ENCODE measurements at regions not wholly inside any gene's neighbourhood (a gene's known extent, or its start where the extent isn't known, plus 50 kb on each side); places are given as distances from the start of the nearest gene placed in this dataset.
A peak's percentile ranks its signal among the peaks of the same experiment; 100 is the strongest.
"Not testable (repeated sequence)": the region's sequence is repeated elsewhere in the genome, so short reads cannot be mapped to it uniquely, and the experiment has no call there.

DNA sequence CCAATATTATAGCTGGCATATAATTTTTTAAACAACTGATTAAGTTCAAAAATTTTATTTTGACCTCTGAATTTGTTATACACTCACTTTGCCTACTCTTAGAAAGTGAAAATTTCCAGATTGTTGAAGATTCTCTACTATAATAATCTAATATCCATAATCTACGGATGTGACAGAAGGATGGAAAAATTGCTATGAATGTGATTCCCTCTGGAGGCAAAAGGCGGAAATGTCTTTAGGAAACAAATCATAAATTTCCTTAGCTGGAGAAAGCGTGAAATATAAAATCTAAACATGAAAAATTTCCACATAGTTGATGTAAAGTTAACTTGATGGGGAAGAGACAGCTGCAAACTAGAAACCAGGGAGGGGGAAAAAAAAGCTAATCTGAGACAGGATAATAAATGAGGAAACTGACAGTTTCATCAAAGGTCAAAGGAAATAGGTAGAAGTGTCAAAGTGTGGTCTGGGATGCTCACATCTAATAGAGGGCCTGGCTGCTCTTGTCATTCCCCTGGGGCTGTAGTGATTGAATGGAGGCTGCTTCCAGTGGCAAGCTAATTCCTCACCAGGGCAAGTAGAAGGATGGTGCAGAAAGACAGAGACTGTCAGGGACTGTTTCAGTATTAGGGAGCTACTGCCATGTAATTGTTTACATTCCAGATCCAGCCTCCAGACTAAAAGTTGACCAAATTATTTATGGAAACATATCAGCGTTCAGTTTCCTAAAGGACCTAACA is 264.5 kb downstream of the SDHAF3 start:
- DNase-seq, result peak; percentile 18

GRCh38 chr7:97390052-97390451 is 272.6 kb downstream of the SDHAF3 start:
- DNase-seq, result no peak

DNA sequence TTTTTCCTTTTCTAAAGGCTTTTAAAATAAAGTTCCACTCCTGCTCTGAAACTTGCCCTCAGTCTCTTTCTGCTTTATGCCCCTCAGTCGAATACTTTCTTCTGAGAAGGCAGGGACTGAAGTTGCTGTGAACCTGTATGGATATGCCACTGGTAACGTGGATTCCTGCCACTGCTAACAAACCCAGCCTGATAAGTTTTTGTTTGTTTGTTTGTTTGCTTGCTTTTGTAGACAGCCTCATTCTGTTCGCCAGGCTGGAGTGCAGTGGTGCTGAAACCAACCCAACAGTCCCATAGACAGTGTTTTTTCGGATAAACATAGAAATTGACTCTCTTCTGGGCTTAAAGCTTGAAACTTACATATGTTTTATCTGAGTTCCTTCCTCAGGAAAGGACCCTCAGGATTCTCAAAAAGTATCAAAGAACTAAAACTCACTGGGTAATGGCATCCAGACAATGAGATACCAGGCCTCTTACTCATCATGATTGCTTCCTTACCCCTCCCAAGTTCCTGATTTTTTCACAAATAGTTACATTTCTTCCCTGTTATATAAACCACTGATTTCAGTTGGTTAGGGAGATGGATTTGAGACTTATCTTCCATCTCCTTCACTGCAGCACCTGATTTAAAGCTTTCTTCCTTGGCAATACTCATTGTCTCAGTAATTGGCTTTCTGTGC is 273.6 kb downstream of the SDHAF3 start:
- DNase-seq, result peak; percentile 43

GRCh38 chr7:97401398-97401797 is 283.9 kb downstream of the SDHAF3 start:
- no peak for DNase-seq

- no peak for DNase-seq
Measured at GRCh38 chr7:97405835-97406234, 288.3 kb downstream of the SDHAF3 start.

- no peak for DNase-seq
Measured at GRCh38 chr7:97407106-97407505, 289.6 kb downstream of the SDHAF3 start.

DNA sequence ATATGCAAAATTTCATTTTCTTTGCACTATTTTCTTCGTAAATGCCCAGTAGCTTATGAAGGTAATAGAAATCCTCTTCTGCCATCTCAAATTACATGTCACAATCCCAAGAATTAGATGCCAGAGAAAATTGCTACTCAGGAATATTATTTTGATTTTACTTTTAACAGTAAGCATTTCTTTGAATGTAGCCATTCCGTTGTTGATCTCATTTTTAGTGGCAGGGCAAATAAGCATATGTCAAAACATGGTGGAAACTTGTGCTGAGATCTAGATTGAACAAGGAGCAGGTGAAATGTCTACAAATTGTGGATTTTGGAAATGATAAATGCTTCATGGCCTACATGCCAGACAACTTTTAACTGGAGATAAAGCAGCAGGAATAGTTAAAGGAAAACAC is 291.8 kb downstream of the SDHAF3 start:
- DNase-seq, result no peak

- DNase-seq, result no peak
Measured at GRCh38 chr7:97418312-97418711, 300.8 kb downstream of the SDHAF3 start.

GRCh38 chr7:97419898-97420297 is 302.4 kb downstream of the SDHAF3 start:
- no peak for DNase-seq

DNA sequence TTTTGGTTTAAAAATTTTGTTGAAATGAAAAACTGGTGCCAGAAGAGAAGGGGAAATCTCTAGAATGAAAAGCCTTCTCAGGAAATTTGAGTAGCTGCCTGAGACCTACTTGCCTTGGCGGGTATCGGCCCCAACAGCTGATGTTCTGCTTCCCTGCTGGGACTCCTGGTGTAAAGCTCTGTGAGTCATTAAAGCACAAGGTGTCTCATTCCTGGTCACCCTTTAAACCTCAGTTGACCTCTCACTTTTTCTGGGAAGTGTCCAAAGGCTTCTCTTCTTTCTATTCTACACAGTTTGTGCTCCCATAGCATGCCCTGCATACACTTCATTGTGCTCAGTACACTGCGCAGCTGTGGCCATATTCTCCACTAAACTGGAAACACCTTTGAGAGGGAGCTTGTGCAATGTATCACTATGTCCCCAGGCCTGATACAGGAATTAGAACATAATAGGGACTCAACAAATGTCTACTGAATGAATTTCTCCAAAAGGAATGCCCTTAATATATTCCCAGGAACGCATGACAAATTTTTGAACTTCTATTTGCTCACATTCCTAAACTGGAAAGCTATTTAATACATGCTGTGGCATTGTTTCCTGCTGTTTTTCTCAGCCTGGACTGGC is 303.9 kb downstream of the SDHAF3 start:
- DNase-seq, result no peak

- peak; percentile 8 for DNase-seq
Measured at GRCh38 chr7:97422046-97422445, 304.5 kb downstream of the SDHAF3 start.

- no peak for DNase-seq
Measured at GRCh38 chr7:97430006-97430405, 301.9 kb upstream of the TAC1 start.

DNA sequence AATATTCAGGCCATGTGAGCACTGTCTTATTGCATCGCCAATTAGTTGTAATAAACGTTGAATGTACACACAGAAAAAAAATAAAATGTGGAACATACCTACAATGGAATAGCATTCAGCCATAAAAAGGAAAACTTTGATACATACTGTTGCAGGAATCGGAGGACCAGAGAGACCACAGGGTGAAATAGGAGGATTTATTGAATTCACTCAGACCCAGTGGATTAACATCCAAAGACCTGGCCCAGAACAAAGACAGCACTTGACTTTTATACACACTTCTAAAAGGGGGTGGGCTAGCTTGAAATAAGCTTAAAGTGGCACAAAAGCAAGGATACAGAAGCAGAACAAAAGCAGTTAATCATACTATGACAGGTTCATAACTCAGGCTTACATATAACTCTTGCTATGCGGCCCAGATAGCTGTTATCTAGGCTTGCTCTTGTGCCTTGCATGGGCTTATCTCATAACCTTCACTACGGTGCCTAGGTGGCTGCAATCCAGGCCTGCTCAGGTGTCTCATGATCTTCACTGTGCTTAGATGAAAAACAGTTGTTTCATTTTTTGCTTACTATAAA is 292.2 kb upstream of the TAC1 start:
- DNase-seq, result no peak

- DNase-seq, result no peak
Measured at GRCh38 chr7:97446361-97446760, 285.5 kb upstream of the TAC1 start.

DNA sequence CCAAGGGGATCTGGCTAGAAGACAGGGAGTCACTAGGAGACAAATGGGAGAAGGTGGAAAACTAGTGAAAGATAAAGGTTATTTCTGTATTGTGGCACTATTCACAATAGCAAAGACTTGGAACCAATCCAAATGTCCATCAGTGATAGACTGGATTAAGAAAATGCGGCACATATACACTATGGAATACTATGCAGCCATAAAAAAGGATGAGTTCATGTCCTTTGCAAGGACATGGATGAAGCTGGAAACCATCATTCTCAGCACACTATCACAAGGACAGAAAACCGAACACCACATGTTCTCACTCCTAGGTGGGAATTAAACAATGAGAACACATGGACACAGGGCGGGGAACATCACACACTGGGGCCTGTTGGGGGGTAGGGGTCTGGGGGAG is 282.4 kb upstream of the TAC1 start:
- DNase-seq, result not testable (repeated sequence)

- DNase-seq, result no peak
Measured at GRCh38 chr7:97450516-97450915, 281.4 kb upstream of the TAC1 start.

DNA sequence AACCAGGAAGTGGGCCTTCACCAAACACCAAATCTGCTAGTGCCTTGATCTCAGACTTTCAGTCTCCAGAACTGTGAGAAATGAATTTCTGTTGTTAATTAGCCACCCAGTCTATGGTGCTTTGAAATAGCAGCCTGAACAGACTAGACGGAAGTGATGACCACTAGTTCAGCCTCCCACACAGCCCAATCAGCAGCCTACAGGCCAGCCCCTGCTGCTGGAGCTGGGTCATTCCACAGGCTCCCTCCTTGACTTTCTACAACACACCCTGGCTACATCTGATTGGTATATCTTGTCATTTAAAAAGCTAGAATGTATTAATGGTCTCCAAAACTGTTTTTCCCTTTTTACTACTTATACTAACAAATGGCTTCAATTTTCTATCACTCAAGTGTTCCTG is 277.2 kb upstream of the TAC1 start:
- DNase-seq, result no peak

- DNase-seq, result no peak
Measured at GRCh38 chr7:97457054-97457453, 274.8 kb upstream of the TAC1 start.

GRCh38 chr7:97460433-97460832 is 271.5 kb upstream of the TAC1 start:
- peak; percentile 23 for DNase-seq

- DNase-seq, result no peak
Measured at GRCh38 chr7:97461596-97461995, 270.3 kb upstream of the TAC1 start.

DNA sequence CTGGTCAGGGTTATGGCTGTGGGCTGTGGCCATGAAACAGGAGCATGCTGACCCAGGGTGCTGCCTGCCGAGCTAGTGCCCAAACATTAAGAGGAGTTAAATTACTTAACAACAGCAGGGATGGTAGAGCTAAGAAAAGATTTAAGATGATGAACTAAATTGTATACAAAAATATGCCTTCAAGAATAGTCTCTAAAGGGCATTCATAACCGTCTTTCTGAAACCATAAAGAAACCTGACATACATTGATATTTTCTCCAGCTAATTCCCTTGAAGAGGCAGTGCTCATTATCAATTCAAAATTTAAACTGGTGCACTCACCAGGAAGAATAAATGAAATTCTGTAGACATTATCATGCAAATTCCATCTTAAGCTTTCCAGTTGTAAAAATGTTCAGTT is 265.8 kb upstream of the TAC1 start:
- DNase-seq, result no peak

DNA sequence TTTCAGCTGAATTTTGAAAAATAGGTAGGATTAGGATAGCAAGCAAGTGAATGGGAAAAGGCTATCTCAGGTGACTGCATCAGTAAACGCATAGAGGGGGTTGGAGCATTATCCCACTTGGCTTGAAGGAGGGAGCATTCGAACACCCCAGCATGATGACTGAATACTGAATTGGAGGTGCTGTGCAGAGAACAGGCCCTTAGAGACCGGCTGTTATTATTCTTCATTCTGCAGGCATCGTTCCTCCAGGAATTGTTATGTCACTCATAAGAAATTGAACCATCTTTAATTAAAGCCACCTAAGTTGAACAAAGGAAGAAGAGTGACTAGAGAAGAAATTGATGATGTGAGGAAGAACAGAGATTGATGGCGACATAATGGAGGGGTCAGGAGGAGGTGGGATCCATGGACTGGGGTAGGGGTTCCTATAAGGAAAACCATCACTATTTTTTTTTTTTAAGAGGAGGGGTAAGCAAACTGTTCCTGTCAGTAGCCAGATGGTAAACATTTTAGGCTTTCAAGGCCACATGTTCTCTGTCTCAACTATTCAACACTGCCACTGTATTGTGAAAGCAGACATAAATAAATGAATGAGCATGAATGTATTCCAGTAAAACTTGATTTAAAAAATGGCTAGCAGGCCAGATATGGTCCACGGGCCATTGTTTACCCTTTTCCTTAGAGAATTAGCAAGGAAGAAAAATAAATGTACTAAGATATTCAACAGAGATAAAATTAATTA is 264.7 kb upstream of the TAC1 start:
- DNase-seq, result no peak

GRCh38 chr7:97468493-97468892 is 263.4 kb upstream of the TAC1 start:
- no peak for DNase-seq

Data from HCEC 1CT (cell line).